ENCODE measurements at regions not wholly inside any gene's neighbourhood (a gene's known extent, or its start where the extent isn't known, plus 50 kb on each side); places are given as distances from the start of the nearest gene placed in this dataset.

GRCh38 chr13:57409656-57410055 is 221.9 kb upstream of the PCDH17 start:
- Histone ChIP-seq H3K4me3 (ENCODE audit: low read depth, low read length) (no peak overlapping the region), H3K27me3 (no peaks in the 10 kb centered on the region), H3K9me3 (no peaks in the 10 kb centered on the region), H3K4me1 (no peaks in the 10 kb centered on the region), H3K36me3 (no peaks in the 10 kb centered on the region)
- TF ChIP-seq CTCF (IDR thresholded peaks at IDR 0.05; ENCODE audit: low read depth, low read length): no peak
- DNase-seq: no peak

GRCh38 chr13:57418067-57418677 is 213.4 kb upstream of the PCDH17 start:
- TF ChIP-seq CTCF (IDR thresholded peaks at IDR 0.05; ENCODE audit: low read depth, low read length): no peak
- H3K4me1 ChIP-seq: no peaks in the 10 kb centered on the region
- H3K4me3 ChIP-seq (ENCODE audit: low read depth, low read length): no peak overlapping the region

GRCh38 chr13:57424379-57424778 is 207.2 kb upstream of the PCDH17 start:
- no peak for TF ChIP-seq CTCF (IDR thresholded peaks at IDR 0.05; ENCODE audit: low read depth, low read length)
- no peaks in the 10 kb centered on the region for H3K4me1 ChIP-seq
- no peaks in the 10 kb centered on the region for H3K9me3 ChIP-seq
- no peaks in the 10 kb centered on the region for H3K36me3 ChIP-seq
- DNase-seq: no peak
- no peak overlapping the region for H3K4me3 ChIP-seq (ENCODE audit: low read depth, low read length)
- no peaks in the 10 kb centered on the region for H3K27me3 ChIP-seq

More at GRCh38 chr13:57418067-57418677, 213.4 kb upstream of the PCDH17 start:
- DNase-seq: no peak
- Histone ChIP-seq H3K9me3 (no peaks in the 10 kb centered on the region), H3K36me3 (no peaks in the 10 kb centered on the region), H3K27me3 (no peaks in the 10 kb centered on the region)

- no peaks in the 10 kb centered on the region for H3K9me3 ChIP-seq
- H3K4me3 ChIP-seq (ENCODE audit: low read depth, low read length): no peak overlapping the region
- no peaks in the 10 kb centered on the region for H3K36me3 ChIP-seq
- no peaks in the 10 kb centered on the region for H3K27me3 ChIP-seq
- H3K4me1 ChIP-seq: no peaks in the 10 kb centered on the region
- DNase-seq: no peak
- no peak for TF ChIP-seq CTCF (IDR thresholded peaks at IDR 0.05; ENCODE audit: low read depth, low read length)
Measured at GRCh38 chr13:57425531-57425930, 206.0 kb upstream of the PCDH17 start.

- Histone ChIP-seq H3K4me1 (no peaks in the 10 kb centered on the region), H3K36me3 (no peaks in the 10 kb centered on the region), H3K4me3 (ENCODE audit: low read depth, low read length) (no peak overlapping the region), H3K27me3 (no peaks in the 10 kb centered on the region), H3K9me3 (no peaks in the 10 kb centered on the region)
- DNase-seq: no peak
- no peak for TF ChIP-seq CTCF (IDR thresholded peaks at IDR 0.05; ENCODE audit: low read depth, low read length)
Measured at GRCh38 chr13:57437587-57437986, 194.0 kb upstream of the PCDH17 start.

GRCh38 chr13:57438072-57438471 is 193.5 kb upstream of the PCDH17 start:
- Histone ChIP-seq H3K4me3 (ENCODE audit: low read depth, low read length) (no peak overlapping the region), H3K36me3 (no peaks in the 10 kb centered on the region), H3K27me3 (no peaks in the 10 kb centered on the region), H3K9me3 (no peaks in the 10 kb centered on the region), H3K4me1 (no peaks in the 10 kb centered on the region)
- no peak for DNase-seq
- TF ChIP-seq CTCF (IDR thresholded peaks at IDR 0.05; ENCODE audit: low read depth, low read length): no peak

Measured in BE2C (cell line).